Esophagus squamous epithelium (tissue), 4 donors: ENCODE measurements at regions not wholly inside any gene's neighbourhood (a gene's known extent, or its start where the extent isn't known, plus 50 kb on each side); places are given as distances from the start of the nearest gene placed in this dataset.

ENCODE experiments used
- POLR2A ChIP-seq, 4 donors: fragments of 450-650 bp; IDR thresholded peaks; one replicate each; pipeline ENCODE4 v1.6.1; 2017; ENCODE audit warnings: antibody characterized with exemption in 4 of 4, mild to moderate bottlenecking in 4 of 4, moderate library complexity in 3 of 4
- TF ChIP-seq, protein P1 (sequence below), 6 experiments: fragments of 450-650 bp in 4 of 6; fragments of 200-600 bp in 2 of 6; sonication (generic) in 2 of 6; IDR thresholded peaks; one replicate each; pipeline ENCODE4 v1.5.1; 2016 to 2019; ENCODE audit warnings: antibody characterized with exemption in 6 of 6, mild to moderate bottlenecking in 4 of 6, moderate library complexity in 4 of 6

GRCh38 chr17:34519282-34519681 is 60.1 kb upstream of the TMEM132E start:
- TF ChIP-seq POLR2A (IDR thresholded peaks at IDR 0.05), result no peak
- TF ChIP-seq, protein P1, sequence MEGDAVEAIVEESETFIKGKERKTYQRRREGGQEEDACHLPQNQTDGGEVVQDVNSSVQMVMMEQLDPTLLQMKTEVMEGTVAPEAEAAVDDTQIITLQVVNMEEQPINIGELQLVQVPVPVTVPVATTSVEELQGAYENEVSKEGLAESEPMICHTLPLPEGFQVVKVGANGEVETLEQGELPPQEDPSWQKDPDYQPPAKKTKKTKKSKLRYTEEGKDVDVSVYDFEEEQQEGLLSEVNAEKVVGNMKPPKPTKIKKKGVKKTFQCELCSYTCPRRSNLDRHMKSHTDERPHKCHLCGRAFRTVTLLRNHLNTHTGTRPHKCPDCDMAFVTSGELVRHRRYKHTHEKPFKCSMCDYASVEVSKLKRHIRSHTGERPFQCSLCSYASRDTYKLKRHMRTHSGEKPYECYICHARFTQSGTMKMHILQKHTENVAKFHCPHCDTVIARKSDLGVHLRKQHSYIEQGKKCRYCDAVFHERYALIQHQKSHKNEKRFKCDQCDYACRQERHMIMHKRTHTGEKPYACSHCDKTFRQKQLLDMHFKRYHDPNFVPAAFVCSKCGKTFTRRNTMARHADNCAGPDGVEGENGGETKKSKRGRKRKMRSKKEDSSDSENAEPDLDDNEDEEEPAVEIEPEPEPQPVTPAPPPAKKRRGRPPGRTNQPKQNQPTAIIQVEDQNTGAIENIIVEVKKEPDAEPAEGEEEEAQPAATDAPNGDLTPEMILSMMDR (IDR thresholded peaks at IDR 0.05), result peak in 2 of 6 experiments; percentile 8 to 14
